ENCODE measurements at regions not wholly inside any gene's neighbourhood (a gene's known extent, or its start where the extent isn't known, plus 50 kb on each side); places are given as distances from the start of the nearest gene placed in this dataset.

DNA sequence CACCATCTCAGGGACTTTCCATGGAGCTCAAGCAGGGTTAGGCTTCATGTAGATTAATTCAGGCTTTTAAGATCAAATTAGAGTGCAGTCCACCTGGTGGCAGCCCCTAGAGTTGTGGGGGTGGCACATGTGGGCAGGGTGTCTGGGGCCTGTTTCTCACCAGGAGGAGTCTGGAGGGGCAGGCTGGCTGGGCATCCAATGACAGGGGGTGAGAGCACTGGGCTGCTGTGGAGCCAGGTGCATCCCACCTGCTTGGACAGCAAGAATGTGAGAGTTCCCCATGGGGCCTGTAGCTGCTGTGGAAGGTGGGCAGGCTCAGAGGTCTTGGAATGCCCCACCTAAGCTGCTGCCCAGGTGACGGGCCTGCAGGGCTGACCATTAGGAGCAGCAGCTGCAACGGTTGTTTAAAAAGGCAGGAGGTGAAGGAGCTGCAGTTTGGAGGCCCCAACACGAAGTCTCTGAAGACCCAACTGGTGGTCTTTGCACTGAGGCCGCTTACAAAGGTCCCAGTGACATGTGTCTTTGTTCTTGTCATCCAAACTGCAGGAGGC is 686.3 kb upstream of the HS6ST1 start:
- ChIA-PET POLR2A (interaction anchor here (0.7 kb wide), 1 partner anchor 9 kb away, joined by 3 read pairs; no protein-coding TSS in a partner anchor), CTCF (ENCODE audit: low intra/inter-chr PET ratio) (no interaction called here)
- Histone ChIP-seq H3K9me3 (replicated peaks; ENCODE audit: control insufficient read depth, insufficient read depth, low read depth, low read length) (no peaks in the 10 kb centered on the region), H3K27me3 (ENCODE audit: control insufficient read depth in 2 of 2, insufficient read depth in 2 of 2, low read length in 2 of 2) (no peaks in the 10 kb centered on the region; a peak in 1 of 5 replicates), H4K20me1 (replicated peaks; ENCODE audit: control insufficient read depth, insufficient read depth, low read length) (no peaks in the 10 kb centered on the region), H3K4me2 (ENCODE audit: insufficient read depth, low read length) (no peak overlapping the region), H3K9me1 (ENCODE audit: control insufficient read depth, insufficient read depth, low read length) (no peaks in the 10 kb centered on the region), H3K4me3 (no peak overlapping the region), H3K27ac (ENCODE audit: extremely low read depth, low read depth, low read length) (no peak overlapping the region), H3K9ac (ENCODE audit: insufficient read depth in 1 of 2, low read depth in 2 of 2, low read length in 2 of 2) (no peak overlapping the region), H3K79me2 (ENCODE audit: control insufficient read depth, insufficient read depth, low read length) (no peaks in the 10 kb centered on the region), H3K36me3 (ENCODE audit: control insufficient read depth, insufficient read depth, low read length) (no peaks in the 10 kb centered on the region), H3K4me1 (replicated peaks in 1 of 2; ENCODE audit: control insufficient read depth in 2 of 2, insufficient read depth in 2 of 2, low read length in 2 of 2) (no peaks in the 10 kb centered on the region), H2AFZ (ENCODE audit: low read depth, low read length) (no peak overlapping the region)
- TF ChIP-seq MTA1 (IDR thresholded peaks at IDR 0.05; ENCODE audit: borderline replicate concordance) (no peak), MYC (IDR thresholded peaks at IDR 0.05; ENCODE audit: low read depth, low read length) (no peak), MYC (CRISPR knock-in tag; IDR thresholded peaks at IDR 0.05; ENCODE audit: borderline replicate concordance, low read depth) (no peak), CTBP1 (IDR thresholded peaks at IDR 0.05; ENCODE audit: borderline replicate concordance) (no peak), BHLHE40 (IDR thresholded peaks at IDR 0.05; ENCODE audit: low read length) (no peak), NELFE (IDR thresholded peaks at IDR 0.05; ENCODE audit: insufficient read depth, insufficient read length) (no peak), TCFL5 (CRISPR knock-in tag; conservative IDR thresholded peaks at IDR 0.05) (no peak), TAF1 (IDR thresholded peaks at IDR 0.05; ENCODE audit: control insufficient read depth, extremely low read depth, insufficient read depth, low read length, severe bottlenecking) (no peak), NR2C2 (CRISPR knock-in tag; IDR thresholded peaks at IDR 0.05) (no peak), NR2C2 (tag; IDR thresholded peaks at IDR 0.05) (no peak), MIER1 (IDR thresholded peaks at IDR 0.05; ENCODE audit: low read depth) (no peak), ZNF124 (CRISPR knock-in tag; IDR thresholded peaks at IDR 0.05) (no peak), CHD1 (IDR thresholded peaks at IDR 0.05; ENCODE audit: low read length) (no peak), ZNF668 (CRISPR knock-in tag; IDR thresholded peaks at IDR 0.05) (no peak), ZNF165 (CRISPR knock-in tag; IDR thresholded peaks at IDR 0.05; ENCODE audit: borderline replicate concordance) (no peak), TFAM (CRISPR knock-in tag; conservative IDR thresholded peaks at IDR 0.05) (no peak), SAFB2 (IDR thresholded peaks at IDR 0.05; ENCODE audit: borderline replicate concordance, low read depth, low read length, severe bottlenecking) (no peak), HNRNPK (IDR thresholded peaks at IDR 0.05; ENCODE audit: low read depth, low read length, poor library complexity, severe bottlenecking) (no peak)
- intact Hi-C loops (cut with micrococcal nuclease) (no loop called here), in situ Hi-C loops (cut with MboI) (no loop called here)
- DNase-seq (ENCODE audit: extremely low read depth in 1 of 4, low spot score in 3 of 4): no peak
- ATAC-seq: no peak
- BruUV-seq (replicated peaks): no TSS peak
- FAIRE-seq: no peak
- 0% methylated on average over 4 of the region's 4 CpGs for WGBS (ENCODE audit: insufficient coverage, low coverage, missing lambda C conversion rate)
